Right kidney (tissue), 1 donor: ENCODE measurements at regions not wholly inside any gene's neighbourhood (a gene's known extent, or its start where the extent isn't known, plus 50 kb on each side); places are given as distances from the start of the nearest gene placed in this dataset.
"Not testable (repeated sequence)": the region's sequence is repeated elsewhere in the genome, so short reads cannot be mapped to it uniquely, and the experiment has no call there.

Experiments used
- DNase-seq: peaks from one replicate; pipeline ENCODE4 v3.0.0-alpha.2; 2016

DNA sequence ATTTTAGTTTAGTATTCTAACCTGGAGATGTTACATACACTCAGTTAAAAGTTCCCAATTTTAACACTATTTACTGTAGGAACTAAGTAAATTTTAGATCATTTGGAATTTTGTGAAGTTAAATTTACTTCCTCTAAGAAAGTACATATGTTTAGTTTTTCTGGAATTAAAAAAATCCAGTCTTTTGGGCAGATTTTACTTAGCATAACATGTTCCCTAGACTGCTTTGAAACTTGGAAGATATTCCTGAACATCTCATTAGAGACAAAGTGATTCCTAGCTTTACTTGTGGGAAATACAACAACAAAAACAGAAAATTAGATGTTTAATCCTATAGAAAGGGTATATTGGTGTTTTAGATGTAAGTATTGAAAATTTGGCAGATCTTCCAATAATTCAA lies 930.0 kb upstream of the PTPRD start:
- no peak for DNase-seq

- DNase-seq: no peak
These were observed 933.4 kb upstream of the PTPRD start for GRCh38 chr9:11546231-11546630.

- no peak for DNase-seq
These were observed 936.6 kb upstream of the PTPRD start for GRCh38 chr9:11549311-11549794.

GRCh38 chr9:11551106-11551505 lies 938.3 kb upstream of the PTPRD start:
- no peak for DNase-seq

DNA sequence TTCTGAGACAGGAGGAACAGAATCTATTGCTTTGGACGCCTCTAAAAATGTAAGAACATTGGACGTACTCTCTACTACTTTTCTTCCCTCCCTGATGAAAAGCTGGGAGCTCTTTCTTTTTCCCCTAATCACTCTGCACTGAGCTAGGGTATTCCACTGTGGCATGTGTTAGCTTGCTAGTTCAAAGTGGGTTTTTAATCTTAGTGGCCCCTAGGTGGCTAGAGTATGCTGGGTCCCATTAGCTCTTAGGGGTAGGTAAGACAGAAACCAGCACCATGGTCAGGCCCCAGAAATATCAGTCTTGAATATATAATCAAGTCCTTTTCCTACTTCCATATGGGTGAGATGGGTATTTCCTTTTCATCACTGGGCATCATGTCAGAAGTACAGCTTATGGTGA lies 945.2 kb upstream of the PTPRD start:
- DNase-seq: no peak

- no peak for DNase-seq
These were observed 946.4 kb upstream of the PTPRD start for GRCh38 chr9:11559001-11559776.

DNA sequence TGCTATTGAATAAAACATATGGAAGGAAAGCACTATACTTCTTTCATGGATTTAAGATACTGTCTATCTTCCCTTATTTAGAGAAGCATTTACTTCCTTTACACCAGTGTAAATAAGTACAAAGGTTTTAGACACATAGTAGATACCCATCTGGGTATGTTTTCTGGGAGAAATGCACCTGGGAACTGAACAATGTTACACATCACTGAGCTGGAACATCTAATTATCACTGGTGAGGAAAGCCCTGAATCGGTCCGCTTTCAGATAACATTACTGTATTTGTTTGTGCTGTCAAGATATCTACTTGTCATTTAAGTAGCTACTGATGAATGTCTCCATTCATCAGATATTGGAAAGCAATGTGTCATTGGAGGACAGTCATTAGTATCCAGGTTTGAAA lies 964.7 kb upstream of the PTPRD start:
- no peak for DNase-seq

- no peak for DNase-seq
These were observed 983.0 kb upstream of the PTPRD start for GRCh38 chr9:11595756-11596155.

DNA sequence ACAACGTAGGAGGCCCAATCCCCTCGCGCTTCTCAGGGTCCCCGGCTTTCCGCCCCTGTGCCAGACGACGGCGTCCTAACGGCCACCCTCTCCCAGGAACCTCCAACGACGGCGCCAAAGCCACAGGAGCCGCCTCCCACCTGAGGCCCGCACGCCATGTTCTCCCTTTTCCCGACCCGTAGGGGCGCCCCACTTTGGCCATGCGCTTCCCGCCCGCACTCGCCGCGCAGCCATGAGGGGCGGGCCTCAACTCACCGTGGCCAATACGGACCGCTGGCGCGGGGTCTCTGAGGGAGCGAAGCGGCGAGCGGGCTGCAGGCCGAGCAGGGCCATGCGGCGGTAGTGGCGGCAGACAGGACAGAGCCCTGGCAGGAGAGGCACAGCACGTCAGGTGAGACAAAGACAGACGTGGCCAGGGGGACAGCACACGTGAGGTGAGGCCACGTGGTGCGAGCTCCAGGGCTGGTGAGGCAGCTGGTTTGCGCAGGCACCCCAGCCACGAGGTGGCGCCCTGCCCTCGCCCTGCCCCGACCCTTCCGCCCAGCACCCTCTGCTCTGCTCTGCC lies 1005.5 kb upstream of the PTPRD start:
- DNase-seq: no peak

DNA sequence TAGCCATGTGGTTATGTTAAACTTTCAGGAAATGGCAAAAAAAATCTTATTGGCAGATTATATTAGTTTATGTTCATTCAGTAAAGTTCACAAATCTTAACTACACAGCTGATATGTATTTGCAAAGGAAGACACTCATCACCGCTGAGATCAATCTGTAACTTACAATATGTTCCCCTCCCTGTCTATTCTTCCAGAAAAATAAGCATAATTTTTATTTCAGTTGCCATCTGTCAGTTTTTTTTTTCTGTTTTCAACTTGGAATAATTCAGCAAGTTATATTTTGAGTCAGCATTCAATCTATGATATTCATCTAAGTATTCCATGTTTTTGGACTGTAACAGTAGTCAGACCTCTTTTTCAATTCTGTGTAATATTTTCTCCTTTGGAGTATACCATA lies 1019.9 kb upstream of the PTPRD start:
- no peak for DNase-seq

DNA sequence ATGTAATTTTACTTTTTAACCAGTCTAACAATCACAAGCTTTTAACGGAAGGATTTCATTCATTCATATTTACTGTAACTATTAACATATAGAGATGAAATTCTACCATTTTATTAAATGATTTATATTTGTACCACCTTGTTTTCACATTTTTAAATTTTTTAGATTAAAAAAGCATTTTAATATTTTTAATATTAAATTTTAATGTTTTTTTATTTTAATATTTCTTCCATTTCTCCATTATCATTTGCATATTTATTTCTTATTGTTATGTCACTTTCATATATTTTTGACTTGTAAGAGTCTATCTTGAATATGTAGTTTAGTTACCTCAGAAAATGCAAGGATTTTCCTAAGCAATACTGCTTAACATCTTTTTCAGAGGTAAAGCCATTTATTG lies 1034.0 kb upstream of the PTPRD start:
- DNase-seq: no peak

- no peak for DNase-seq
These were observed 1039.3 kb upstream of the TYRP1 start for GRCh38 chr9:11653867-11654266.

DNA sequence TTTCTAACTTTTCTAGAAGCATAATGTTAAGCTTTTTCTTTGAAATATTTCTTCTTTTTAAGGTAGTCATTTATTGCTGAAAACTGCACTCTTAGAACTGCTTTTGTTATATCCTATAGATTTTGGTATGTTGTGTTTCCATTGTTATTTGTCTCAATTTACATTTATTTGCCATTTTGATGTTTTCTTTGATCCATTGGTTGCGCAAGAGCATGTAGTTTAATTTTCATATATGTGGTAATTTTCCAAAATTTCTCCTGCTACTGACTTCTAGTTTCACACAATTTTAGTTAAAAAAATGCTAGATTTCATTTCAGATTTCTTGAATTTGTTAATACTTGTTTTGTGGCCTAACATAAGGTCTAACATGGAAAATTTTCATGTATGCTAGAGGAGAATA lies 1029.3 kb upstream of the TYRP1 start:
- DNase-seq: no peak

GRCh38 chr9:11676821-11677220 lies 1016.4 kb upstream of the TYRP1 start:
- DNase-seq: no peak

- no peak for DNase-seq
These were observed 1006.5 kb upstream of the TYRP1 start for GRCh38 chr9:11686733-11687132.

DNA sequence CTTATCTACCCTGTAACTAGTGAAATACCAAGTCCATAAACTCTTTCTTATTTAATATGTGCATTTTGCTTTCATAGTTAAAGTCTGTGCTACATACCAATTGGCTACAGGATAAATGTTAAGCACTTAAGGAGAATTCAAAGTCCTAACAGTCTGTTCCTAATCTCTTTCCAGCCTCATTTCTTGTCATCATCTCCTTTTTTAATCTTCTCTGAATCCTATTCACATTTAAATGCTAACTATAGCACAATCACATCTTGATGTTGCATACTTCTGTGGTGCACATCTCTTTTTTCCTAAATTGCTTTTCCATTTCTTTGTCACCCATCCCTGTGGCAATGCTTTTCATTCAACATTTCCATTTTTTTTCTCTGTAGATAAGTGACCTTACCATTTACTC lies 996.1 kb upstream of the TYRP1 start:
- DNase-seq: no peak

- no peak for DNase-seq
These were observed 991.5 kb upstream of the TYRP1 start for GRCh38 chr9:11701706-11702105.

DNA sequence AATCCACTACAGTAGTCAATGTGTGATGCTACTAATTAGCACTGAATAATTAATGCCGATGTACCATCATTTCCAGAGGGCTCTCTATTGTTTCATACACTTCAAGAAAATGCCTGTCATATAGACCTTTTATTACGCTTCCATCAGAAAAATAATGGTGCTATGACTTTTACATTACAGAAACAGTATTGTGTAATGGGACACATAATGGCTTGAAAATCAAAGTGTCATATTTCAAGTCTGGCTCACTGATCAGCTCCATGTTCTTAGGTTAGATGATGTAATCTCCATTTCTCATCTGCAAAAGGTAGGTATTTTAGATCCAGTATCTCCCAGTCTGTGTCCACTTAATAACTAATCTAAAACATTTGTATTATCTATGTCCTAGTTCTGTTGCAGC lies 990.6 kb upstream of the TYRP1 start:
- no peak for DNase-seq

DNA sequence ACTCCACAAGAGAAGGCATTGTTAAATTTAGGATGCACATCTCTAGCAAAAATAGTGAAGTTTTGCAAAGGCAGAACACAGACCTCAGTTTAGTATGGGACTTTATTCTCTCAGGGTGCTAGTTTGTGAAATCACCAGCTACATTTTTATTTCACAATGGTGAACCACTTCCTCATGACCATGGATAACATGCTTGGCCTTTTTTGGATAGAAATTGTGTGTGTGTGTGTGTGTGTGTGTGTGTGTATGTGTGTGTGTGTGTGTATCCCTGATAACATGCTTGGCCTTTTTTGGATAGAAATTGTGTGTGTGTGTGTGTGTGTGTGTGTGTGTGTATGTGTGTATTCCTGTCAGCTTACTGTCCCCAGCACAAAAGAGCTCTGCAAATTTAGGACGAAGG lies 989.0 kb upstream of the TYRP1 start:
- DNase-seq: not testable (repeated sequence)

DNA sequence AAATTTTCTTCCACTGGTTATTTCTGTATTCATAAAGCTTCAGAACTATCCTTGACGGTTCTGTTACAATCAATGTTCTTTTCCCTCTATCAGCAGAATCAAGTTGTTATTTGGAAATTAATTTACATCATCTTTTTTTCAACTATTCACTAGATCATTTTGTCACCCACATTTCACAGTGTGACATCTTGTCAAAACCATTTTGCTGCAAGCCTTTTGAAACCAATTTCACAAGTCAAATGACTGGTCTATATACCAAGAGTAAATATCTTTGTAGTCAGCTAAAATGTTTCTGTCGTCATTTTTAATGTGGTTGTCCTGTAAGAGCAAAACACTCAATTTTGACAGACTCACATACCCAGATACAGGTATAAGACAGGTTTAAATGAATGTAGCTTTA lies 984.3 kb upstream of the TYRP1 start:
- no peak for DNase-seq

DNA sequence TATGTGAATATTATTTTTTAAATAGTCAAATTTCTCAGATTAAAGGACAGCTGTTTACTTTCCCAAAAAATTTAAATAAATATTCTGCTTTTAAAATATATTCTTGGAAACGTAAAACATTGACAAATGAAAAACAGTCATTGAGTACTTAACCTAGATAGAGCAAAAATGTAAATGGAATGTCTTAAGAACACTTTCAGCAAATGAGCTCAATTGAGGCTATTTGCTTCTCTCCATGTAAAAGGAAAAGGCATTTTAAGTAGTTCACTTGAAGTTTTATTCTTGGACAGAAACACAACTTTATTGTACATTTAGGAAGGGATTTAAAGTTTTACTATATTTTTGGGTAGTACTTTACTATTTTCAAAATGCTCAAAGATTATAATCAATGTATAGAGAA lies 983.6 kb upstream of the TYRP1 start:
- DNase-seq: no peak

DNA sequence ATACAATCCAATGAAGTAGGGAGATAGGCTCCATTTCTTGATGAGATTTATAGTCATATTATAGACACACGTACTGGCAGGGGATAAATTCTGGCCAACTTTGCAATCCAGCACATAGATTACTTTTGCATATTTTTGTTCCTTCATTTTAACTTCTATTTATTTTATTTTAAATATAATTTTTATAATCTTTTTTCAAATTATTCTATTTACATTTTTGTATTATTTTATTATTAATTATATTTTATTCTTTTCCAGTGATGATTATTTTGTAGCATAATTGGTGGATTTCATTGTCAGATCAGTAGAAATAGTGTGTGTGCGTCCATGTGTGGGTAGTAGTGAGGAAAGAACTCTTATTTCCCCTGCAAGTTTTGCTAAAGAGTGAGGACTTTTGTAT lies 980.1 kb upstream of the TYRP1 start:
- DNase-seq: no peak

GRCh38 chr9:11722957-11723356 lies 970.2 kb upstream of the TYRP1 start:
- no peak for DNase-seq

DNA sequence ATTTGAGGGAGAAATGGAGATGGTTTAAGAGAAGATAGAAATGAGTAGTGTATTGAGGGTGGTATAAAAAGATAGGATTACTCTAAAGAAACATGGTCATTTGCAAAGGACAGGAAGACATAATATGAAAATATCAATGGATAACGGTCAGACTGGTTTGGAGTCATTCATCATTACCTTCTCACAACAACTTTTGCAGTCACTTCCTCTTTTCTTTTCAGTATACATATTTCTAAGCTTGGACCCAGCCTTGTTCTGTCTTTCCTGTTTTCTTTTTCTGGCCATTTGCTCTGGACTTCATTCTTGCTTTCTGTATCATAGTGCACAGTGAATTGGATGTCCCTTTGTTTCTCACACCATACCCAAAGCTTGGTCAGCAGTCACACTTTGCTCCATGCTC lies 966.5 kb upstream of the TYRP1 start:
- DNase-seq: no peak
